ENCODE measurements at regions not wholly inside any gene's neighbourhood (a gene's known extent, or its start where the extent isn't known, plus 50 kb on each side); places are given as distances from the start of the nearest gene placed in this dataset.

DNA sequence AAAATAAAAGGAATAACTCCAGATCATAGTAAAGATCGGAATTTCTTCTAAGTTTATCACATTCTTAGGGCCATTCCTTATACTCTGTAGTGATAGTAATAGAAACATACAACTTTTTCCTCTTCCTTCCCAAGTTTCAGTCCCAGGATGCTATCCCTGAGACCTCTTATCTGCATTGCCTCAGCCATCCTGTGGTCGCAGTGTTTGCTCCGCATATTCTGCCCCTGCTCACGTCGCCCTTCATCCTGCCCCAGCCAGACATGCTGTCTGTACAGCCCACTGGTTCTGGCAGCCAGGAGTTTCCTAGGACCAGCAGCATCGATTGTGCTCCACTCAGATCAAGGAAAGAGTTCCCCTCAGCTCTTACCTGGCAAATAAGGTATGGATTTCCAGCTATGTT lies 132.7 kb upstream of the ERCC6L2 start:
- Histone ChIP-seq H3K79me2 (ENCODE audit: control insufficient read depth, insufficient read depth, low read length) (no peaks in the 10 kb centered on the region), H3K4me3 (no peak overlapping the region), H3K4me1 (replicated peaks in 1 of 2; ENCODE audit: control insufficient read depth in 2 of 2, insufficient read depth in 2 of 2, low read length in 2 of 2) (no peaks in the 10 kb centered on the region), H3K36me3 (ENCODE audit: control insufficient read depth, insufficient read depth, low read length) (no peaks in the 10 kb centered on the region), H3K27ac (ENCODE audit: extremely low read depth, low read depth, low read length) (no peak overlapping the region), H2AFZ (ENCODE audit: low read depth, low read length) (no peak overlapping the region), H3K9me1 (ENCODE audit: control insufficient read depth, insufficient read depth, low read length) (no peaks in the 10 kb centered on the region), H3K27me3 (ENCODE audit: control insufficient read depth in 2 of 2, insufficient read depth in 2 of 2, low read length in 2 of 2) (peaks cover 16 to 38% of the 10 kb centered on the region in 2 experiments), H3K9me3 (replicated peaks; ENCODE audit: control insufficient read depth, insufficient read depth, low read depth, low read length) (no peaks in the 10 kb centered on the region), H4K20me1 (replicated peaks; ENCODE audit: control insufficient read depth, insufficient read depth, low read length) (no peaks in the 10 kb centered on the region), H3K9ac (ENCODE audit: insufficient read depth in 1 of 2, low read depth in 2 of 2, low read length in 2 of 2) (no peak overlapping the region), H3K4me2 (ENCODE audit: insufficient read depth, low read length) (no peak overlapping the region)
- no peak for TF ChIP-seq SOX6 (IDR thresholded peaks at IDR 0.05)
- TF ChIP-seq, protein P1, sequence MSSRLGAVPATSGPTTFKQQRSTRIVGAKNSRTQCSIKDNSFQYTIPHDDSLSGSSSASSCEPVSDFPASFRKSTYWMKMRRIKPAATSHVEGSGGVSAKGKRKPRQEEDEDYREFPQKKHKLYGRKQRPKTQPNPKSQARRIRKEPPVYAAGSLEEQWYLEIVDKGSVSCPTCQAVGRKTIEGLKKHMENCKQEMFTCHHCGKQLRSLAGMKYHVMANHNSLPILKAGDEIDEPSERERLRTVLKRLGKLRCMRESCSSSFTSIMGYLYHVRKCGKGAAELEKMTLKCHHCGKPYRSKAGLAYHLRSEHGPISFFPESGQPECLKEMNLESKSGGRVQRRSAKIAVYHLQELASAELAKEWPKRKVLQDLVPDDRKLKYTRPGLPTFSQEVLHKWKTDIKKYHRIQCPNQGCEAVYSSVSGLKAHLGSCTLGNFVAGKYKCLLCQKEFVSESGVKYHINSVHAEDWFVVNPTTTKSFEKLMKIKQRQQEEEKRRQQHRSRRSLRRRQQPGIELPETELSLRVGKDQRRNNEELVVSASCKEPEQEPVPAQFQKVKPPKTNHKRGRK (tag; IDR thresholded peaks at IDR 0.05) = no peak
- no peak for TF ChIP-seq CAMTA2 (CRISPR knock-in tag; conservative IDR thresholded peaks at IDR 0.05)
- TF ChIP-seq TAF1 (IDR thresholded peaks at IDR 0.05; ENCODE audit: control insufficient read depth, extremely low read depth, insufficient read depth, low read length, severe bottlenecking) = no peak
- TF ChIP-seq KLF16 (IDR thresholded peaks at IDR 0.05) = no peak
- TF ChIP-seq, protein P2, sequence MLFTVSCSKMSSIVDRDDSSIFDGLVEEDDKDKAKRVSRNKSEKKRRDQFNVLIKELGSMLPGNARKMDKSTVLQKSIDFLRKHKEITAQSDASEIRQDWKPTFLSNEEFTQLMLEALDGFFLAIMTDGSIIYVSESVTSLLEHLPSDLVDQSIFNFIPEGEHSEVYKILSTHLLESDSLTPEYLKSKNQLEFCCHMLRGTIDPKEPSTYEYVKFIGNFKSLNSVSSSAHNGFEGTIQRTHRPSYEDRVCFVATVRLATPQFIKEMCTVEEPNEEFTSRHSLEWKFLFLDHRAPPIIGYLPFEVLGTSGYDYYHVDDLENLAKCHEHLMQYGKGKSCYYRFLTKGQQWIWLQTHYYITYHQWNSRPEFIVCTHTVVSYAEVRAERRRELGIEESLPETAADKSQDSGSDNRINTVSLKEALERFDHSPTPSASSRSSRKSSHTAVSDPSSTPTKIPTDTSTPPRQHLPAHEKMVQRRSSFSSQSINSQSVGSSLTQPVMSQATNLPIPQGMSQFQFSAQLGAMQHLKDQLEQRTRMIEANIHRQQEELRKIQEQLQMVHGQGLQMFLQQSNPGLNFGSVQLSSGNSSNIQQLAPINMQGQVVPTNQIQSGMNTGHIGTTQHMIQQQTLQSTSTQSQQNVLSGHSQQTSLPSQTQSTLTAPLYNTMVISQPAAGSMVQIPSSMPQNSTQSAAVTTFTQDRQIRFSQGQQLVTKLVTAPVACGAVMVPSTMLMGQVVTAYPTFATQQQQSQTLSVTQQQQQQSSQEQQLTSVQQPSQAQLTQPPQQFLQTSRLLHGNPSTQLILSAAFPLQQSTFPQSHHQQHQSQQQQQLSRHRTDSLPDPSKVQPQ (CRISPR knock-in tag; IDR thresholded peaks at IDR 0.05; ENCODE audit: borderline replicate concordance) = no peak
- TF ChIP-seq, protein P3, sequence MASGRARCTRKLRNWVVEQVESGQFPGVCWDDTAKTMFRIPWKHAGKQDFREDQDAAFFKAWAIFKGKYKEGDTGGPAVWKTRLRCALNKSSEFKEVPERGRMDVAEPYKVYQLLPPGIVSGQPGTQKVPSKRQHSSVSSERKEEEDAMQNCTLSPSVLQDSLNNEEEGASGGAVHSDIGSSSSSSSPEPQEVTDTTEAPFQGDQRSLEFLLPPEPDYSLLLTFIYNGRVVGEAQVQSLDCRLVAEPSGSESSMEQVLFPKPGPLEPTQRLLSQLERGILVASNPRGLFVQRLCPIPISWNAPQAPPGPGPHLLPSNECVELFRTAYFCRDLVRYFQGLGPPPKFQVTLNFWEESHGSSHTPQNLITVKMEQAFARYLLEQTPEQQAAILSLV (tag; IDR thresholded peaks at IDR 0.05) = no peak
- TF ChIP-seq HDAC3 (IDR thresholded peaks at IDR 0.05; ENCODE audit: borderline replicate concordance, partially characterized antibody) = no peak
- no peak for TF ChIP-seq HNRNPK (IDR thresholded peaks at IDR 0.05; ENCODE audit: low read depth, low read length, poor library complexity, severe bottlenecking)
- TF ChIP-seq ARHGAP35 (IDR thresholded peaks at IDR 0.05; ENCODE audit: partially characterized antibody) = no peak
- TF ChIP-seq SPI1 (IDR thresholded peaks at IDR 0.05; ENCODE audit: borderline replicate concordance, low read depth, low read length) = no peak
- TF ChIP-seq SAFB (IDR thresholded peaks at IDR 0.05; ENCODE audit: borderline replicate concordance, low read depth, low read length) = no peak
- TF ChIP-seq ZFPM2 (CRISPR knock-in tag; IDR thresholded peaks at IDR 0.05) = no peak
- TF ChIP-seq, protein P4, sequence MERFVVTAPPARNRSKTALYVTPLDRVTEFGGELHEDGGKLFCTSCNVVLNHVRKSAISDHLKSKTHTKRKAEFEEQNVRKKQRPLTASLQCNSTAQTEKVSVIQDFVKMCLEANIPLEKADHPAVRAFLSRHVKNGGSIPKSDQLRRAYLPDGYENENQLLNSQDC (CRISPR knock-in tag; IDR thresholded peaks at IDR 0.05) = no peak
- TF ChIP-seq ARID1B (IDR thresholded peaks at IDR 0.05) = no peak
- TF ChIP-seq, protein P5, sequence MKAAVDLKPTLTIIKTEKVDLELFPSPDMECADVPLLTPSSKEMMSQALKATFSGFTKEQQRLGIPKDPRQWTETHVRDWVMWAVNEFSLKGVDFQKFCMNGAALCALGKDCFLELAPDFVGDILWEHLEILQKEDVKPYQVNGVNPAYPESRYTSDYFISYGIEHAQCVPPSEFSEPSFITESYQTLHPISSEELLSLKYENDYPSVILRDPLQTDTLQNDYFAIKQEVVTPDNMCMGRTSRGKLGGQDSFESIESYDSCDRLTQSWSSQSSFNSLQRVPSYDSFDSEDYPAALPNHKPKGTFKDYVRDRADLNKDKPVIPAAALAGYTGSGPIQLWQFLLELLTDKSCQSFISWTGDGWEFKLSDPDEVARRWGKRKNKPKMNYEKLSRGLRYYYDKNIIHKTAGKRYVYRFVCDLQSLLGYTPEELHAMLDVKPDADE (conservative IDR thresholded peaks at IDR 0.05; ENCODE audit: control insufficient read depth, low read depth, low read length) = no peak
- DNase-seq (ENCODE audit: extremely low read depth in 1 of 4, low spot score in 3 of 4) = no peak
- WGBS (ENCODE audit: insufficient coverage, low coverage, missing lambda C conversion rate) = 0% methylated on average over 6 of the region's 6 CpGs
- ChIA-PET POLR2A (interaction anchor here (0.5 kb wide), 1 partner anchor 10 kb away, joined by 3 read pairs; no protein-coding TSS in a partner anchor), CTCF (ENCODE audit: low intra/inter-chr PET ratio) (no interaction called here)
- FAIRE-seq = no peak
- ATAC-seq = no peak
- in situ Hi-C loops (cut with MboI) (no loop called here), intact Hi-C loops (cut with micrococcal nuclease) (no loop called here)
- no TSS peak for BruUV-seq (replicated peaks)

Measured in K562 (cell line).